ENCODE measurements at regions not wholly inside any gene's neighbourhood (a gene's known extent, or its start where the extent isn't known, plus 50 kb on each side); places are given as distances from the start of the nearest gene placed in this dataset.

DNA sequence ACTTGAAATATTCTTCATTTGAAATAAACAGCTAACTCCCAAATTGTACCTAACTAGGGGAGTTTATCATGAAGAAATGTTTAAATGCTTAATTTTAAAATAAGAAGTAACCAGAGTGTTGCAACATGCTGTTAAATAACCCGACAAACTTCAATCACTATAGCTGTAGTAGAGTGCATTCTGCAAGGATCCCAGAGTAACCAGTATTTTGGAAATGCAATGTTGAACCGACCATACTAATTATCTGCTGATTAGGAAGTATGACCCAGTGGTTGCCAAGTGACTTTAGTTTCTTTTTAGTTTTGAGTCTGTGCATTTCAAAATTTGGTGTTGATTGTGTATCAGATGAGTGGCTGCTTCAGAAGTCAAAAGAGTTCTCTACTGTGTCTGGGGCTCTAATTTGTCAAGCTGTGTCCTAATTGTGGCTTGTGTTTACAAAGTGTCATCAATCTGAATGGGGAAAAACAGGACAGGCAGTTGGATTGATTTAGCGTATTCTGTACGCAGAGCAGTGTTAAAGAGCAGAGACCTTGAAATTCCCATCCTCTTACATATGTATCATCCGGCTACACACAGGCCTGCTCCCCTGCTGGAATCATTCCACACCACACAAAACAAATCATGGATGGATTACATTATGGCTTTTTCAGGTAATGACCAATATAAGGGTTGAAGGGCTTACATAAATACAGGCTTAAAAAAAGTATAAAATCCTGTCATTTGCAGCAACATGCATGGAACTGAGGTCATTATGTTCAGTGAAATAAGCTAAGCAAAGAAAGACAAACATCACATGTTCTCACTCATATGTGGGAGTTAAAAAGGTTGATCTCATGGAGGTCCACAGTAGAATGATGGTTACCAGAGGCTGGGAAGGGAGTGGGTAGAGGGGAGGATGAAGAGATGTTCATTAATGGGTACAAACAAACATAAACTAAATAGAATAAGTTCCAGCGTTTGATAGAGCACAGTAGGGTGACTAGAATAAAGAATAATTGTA lies 351.5 kb downstream of the KLF12 start:
- no peak for DNase-seq

DNA sequence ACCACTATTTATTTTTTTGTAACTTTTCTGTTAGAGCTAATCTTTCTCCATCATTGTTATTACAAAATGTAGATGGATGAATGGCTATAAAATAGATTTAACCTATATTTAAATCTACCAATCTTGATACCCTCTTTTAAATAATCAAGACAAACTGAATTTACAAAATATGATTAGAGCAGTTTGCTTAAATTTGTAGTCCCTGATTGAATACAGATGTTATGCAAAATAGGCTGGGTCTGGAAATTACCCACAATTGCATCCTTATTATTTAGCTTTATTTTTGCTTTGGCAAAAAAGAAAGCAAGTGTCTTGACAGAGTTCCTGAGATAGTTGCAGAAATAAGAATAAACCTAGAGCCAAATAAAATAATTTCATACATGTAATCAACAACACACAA lies 352.8 kb downstream of the KLF12 start:
- DNase-seq, result no peak

DNA sequence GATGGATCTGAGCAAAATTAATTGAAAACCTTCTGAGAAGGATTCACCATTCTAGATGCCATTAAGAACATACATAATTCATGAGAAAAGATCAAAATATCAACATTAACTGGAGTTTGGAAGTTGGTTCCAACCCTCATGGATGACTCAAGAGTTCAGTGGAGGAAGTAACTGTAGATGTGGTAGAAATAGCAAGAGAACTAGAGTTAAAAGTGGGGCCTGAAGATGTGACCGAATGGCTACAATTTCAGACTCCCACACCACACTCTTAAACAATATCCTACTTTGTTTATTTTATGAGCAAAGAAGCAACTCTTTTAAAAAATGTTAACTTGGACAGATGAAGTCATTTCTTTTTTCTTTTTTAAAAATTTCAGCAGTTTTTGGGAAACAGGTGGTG lies 354.3 kb downstream of the KLF12 start:
- no peak for DNase-seq

DNA sequence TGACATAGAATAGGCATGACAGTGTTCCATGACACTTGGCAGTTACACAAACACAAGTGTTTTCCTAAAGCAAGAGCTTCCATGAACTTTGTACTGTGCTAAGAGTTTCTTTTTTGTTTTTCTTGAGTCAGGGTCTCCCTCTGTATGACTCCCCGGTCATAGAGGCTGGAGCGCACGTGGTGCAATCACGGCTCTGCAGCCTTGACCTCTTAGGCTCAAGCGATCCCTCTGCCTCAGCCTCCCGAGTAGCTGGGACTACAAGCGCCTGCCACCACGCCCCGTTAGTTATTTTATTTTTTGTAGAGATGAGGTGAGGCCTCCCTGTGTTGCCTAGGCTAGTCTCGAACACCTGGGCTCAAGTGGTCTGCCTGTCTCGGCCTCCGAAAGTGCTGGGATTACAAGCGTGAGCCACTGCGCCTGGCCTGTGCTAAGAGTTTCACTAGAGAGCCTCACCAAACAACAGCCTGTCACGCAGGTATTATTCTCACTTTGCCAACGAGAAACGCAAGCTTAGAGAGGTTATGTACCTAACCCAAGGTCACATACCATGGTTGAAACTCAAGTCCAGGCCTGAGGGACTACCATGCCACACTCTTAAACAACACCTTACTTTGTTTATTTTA lies 355.9 kb downstream of the KLF12 start:
- no peak for DNase-seq

DNA sequence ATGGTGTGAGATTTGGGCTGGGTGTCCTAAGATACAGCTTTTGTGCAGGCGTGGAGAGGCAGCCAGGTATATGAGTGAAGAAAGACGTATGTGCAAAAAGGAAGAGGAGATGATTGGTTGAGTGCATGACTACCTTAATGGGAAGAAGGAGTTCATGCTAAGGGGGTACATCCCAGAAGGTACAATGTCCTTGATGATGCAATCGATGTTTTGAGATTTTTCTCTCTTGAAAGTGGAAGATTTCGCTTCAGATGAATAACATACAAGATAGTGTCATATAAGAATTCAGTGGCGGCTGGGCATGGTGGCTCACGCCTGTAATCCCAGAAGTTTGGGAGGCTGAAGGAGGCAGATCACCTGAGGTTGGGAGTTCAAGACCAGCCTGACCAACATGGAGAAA lies 357.1 kb downstream of the KLF12 start:
- DNase-seq, result no peak

DNA sequence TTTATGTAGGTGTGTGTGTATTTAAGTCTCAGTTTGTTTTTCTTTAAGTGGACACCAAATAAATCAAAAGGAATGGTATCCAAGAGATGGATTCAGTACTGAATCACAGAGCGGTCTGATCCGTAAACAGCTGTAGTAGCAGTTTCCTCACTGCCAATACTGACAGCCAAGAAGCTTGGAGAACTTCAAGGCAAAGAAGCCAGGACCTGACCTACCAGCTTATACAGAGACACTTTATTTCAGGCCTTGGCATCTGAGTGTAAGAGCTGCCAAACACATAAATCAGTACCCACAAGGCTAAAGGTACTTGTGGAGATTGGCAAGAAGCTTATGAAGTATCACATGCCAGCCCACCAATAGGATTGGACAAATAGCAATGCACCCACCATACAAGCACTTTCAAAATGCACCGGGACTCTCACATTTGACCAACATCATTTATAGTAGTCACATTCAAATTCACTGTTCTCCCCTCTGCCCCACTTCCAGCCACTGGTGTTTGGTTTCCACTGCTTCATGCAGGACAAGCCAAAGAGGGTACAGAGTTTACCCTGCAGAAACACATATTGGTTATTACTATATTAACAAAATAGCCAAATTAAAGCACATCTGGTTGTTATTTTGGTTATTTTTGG lies 357.9 kb downstream of the KLF12 start:
- DNase-seq, result no peak

DNA sequence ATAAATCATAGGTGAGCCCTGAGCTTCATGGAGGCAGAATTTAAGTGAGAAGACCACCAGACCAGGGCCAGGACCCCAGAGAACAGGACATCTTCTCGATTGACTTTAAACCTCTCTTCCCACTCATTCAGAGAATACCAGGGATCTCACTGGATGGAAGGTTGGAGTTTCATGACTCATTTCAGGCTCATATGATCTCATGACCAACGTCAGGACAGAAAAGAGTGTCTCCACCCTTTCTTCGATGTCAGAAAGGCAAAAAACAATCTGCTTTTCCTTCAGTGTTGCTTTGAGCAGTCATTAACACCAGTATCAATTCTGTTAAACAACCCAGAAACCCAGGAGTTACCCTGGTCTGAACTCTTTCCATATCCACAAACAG lies 361.0 kb downstream of the KLF12 start:
- DNase-seq, result no peak

DNA sequence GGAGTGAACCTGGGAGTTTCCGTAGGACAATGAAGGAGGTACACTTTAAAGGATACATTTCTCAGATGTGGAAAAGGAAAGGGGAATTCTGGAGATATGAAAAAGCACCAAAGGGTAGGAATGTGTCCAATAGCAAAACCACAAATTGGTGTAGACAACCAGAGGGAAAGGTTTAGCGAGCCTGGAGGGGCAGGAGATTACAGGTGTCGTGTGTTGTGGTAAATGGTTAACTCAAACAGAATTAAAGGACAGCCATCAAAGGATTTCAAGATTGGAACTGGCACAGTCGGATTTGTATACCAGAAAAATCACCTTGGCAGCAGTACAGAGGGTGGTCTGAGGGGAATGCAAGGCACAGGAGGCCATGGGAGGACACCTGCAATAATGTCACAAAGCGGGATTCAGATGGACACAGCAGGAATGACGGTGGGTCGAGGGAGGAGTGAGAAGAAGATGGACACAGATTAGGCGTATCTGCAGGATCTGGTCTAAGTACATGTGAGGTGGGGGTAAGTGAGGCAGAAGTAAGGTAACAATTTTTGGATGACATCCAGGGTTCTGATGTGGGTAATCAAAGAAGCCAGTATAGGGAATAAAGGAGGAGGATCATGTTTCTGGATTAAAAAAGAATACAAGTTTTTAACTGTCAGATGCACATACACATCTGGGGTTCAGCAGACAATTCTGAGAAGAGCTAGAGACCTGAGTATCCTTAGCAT lies 361.6 kb downstream of the KLF12 start:
- no peak for DNase-seq

DNA sequence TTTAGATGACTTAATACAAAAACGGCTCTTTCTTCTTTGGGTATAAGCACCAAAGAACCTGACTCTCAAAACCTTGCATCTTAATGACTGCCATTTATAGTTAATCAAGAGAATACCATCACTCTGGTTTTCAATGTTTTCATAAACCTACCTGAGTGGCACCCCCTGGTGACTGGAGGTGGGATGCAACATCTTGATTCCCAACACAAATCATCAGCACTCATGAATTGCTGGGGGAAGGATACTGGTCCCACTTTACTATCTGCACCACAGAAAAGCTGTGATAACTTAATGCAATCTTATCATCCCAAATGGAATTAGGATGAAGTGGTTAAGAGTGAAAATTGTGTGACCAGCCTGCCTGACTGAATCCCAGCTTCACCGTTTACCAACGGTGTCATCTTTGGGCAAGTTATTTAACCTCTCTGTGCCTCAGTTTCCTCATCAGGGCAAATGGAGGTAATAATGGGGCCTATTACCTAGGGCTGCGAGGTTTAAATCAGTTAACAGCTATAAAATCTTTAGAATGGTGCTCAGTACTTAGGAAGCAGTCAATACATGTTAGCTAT lies 366.4 kb downstream of the KLF12 start:
- no peak for DNase-seq

DNA sequence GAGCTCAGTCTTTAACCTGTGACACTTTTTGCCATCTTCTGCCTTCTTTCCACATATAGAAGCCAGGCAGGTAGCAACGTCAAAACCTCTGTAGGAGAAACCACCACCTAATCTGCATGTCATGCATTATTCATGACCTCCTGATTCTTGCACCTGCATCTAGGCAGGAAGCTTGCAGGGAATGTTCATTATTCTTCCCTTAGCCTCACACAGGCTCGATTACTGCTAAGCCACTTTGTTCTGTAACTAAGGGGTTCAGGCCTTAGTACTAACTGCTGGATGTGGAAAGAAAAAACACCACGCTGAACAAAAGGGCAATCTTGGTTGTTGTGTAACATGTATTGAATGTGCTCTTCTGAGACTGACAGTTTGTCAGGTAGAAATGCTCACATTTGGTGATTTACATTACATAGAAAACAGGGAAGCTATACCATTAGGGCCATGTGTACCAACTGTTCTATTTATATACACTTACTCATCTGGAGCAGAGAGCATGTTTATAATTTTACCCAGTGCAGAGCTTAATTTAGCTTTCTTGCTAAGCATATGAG lies 366.9 kb downstream of the KLF12 start:
- DNase-seq, result peak; percentile 11 to 37

DNA sequence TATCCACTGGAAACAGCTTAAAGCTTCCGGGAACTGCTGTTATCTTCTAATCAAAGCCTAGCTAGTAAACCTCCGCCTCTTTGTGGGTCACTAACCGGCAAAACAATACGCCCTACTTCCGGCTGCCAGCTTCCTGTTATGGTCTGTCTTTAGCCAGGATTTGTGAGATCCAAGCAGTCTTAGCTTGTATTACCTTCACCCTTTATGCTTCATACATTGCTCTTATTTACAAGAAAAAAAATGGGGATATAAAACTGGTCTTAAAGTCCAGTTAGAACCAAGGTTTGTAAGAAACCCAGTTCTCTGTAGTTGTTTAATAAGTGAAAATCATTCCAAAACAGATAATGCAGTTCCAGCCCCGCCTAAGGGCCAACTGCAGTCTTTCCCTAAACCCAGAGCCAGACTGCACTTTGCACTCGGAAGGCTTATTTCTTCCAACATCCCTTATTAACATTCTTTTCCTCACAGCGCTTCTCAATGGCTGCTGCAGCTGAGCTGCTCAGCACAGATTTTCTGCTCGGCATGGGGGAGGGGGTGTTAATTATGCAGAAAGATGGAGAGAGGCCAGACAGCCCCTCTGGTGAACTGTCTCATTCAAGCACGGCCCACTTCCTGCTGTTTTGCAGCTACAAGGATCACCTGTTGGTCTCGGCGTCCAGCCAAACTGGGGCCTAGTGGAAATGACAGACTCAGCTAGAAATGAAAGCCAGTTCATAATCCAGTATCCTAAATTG lies 368.4 kb downstream of the KLF12 start:
- DNase-seq, result peak; percentile 24 to 27

DNA sequence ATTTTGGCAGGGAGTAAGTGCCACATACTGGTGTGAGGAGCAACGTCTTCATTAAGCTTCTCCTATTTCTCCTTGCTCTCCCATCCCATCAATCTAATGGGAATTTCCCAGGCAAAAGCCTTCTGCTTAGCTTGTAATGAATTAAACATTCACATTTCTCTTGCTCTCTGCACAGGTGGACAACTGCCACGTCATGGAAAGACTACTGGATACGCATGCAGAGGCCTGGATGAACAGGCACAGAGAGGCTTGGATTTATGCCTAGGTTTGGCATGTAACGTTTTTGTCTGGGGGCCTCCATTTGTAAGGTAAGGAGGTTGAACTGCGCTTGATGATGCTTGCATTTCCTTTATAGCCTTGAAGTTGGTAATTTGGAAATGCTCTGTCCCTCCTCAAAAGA lies 374.8 kb downstream of the KLF12 start:
- DNase-seq, result no peak

DNA sequence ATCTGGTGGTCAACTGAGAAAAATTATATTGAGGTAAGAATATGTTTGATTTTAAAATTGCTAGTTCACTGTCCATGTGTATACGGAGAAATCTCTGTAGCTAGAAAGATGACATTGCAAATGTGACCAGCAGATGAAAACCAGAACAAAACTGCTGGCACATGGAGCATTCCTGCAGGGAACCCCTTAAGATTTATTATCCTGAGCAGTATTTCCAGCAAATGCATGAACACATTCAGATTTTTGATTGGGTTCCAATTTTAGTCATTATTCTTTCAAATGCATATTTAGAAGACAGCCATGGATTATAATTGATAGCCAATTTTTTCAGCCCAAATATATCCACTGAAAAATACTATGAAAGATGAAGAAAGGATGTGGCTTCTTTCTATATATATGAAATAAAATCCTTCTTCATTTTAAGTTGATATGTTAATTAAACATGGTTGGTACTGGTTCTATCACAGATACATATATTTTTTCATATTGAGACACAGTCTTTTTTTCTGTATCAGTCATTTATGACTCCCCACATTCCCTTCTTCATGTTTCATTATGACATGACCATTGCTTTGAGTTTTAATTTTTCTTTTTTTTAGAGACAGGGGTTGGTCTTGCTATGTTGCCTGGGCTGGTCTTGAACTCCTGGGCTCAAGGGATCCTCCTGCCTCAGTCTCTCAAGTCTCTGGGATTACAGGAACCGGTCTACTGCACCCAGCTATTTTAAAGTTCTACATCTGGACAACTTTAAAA lies 376.5 kb downstream of the KLF12 start:
- no peak for DNase-seq

DNA sequence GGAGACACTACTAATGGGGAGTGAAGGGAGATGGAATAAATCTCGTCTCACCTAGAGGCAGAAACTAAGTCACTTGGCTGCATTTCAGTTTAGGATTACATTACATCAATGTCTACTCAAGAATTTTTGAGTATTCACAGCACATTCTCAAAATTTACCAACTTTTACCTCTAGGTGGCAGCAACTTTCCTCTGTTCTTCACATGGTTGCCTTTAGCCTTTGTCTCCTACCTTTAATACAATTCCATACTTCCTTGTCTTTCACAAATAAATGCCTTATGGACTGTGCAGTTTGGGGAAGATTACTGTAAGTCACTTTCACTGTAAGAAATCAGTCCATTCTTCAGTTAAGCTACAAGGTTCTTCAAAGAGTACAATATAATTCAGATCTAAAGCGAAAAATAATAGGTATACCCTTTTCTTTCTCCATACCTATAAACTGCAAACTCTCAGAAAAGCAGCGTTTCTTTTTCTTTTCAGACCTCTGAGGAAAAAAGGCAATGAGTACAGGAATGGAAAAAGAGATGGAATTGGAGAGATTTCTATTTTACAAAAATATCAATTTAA lies 379.4 kb downstream of the KLF12 start:
- DNase-seq, result peak; percentile 56 to 61

DNA sequence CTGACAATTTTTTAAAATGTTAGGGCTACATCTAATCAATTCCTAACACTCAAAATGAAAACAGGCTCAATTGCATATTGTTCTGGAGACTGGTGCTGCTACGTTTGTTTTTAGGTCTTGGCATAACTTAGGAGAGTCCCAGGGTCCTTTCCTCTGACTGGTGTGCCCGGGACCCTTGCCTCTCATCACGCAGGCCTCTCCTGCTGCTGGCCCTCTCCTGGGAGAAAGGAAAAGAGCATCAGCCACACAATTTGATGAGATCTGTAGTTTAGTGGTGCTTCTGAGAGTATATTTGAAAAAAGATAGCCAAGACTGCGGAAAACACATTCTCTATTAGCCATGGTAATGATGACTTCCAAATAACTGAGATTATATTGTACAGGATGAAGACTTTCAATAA lies 380.0 kb downstream of the KLF12 start:
- DNase-seq, result no peak

DNA sequence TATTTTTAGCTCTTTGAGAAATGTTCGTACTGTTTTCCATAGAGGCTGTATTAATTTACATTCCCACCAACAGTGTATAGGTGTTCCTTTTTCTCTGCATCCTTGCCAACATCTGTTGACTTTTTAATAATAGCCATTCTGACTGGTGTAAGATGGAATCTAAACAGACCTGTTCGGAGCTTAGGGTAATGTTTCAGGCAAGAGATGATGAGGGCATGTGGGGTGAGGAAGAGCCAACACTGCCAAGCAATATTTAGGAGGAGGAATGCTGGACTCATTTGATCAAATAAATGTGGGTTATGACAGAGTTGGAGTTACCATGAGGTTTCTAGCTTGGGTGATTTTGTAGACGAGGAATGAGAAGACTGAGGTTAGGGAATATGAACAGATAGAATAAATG lies 382.9 kb downstream of the KLF12 start:
- DNase-seq, result no peak

DNA sequence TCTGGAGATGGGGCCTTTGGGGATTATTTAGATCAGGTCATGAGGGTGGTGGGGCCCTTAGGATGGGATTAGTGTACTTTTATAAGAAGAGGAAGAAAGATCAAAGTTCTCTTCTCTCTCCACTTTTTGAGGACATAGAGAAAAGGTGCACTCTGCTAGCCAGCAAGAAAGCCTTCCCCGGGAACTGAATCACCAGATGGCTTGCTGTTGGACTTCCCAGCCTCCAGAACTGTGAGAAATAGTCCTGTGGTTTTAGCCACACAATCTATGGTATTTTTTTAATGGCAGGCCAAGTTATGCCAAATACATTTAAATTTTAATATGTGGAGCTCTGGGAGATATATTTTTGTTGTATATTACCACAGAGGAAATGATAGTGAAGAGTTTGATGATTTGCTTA lies 385.8 kb downstream of the KLF12 start:
- DNase-seq, result no peak

DNA sequence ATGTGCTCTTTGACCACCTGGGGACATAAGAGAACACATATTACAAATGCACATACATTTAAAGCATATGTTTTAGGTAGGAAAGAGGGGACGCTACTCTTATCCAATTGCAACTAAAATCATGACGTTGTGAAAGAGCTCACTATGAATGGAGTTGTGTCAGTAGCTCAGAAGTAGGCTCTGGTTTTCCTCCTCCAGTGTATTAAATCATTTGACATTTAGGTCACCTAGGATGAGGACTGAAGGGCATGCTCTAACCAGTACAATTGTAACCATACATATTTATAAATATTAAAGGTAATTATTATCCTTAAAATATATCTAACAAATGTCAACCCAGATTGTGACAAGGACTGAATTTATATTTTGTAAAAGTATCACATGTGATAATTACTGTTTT lies 389.0 kb downstream of the KLF12 start:
- DNase-seq, result no peak

DNA sequence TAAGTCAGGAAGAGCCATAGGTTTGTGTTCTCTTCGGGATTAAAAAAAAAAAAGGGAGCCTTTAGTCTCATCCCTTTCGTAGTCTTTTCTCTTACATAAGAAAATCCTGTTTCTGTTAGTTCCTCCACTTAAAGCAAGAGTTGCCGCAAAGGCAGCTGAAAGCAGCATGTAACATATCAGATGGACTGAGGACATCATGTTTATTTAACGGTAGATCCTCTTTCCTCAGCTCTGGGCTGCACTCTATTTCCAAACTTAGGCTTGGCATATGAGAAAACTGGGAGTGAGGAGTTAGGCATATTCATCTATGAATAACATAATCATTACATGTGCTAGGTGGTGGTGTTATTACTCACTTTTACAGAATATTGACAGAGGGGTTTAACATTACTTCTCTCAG lies 391.2 kb downstream of the KLF12 start:
- DNase-seq, result no peak

DNA sequence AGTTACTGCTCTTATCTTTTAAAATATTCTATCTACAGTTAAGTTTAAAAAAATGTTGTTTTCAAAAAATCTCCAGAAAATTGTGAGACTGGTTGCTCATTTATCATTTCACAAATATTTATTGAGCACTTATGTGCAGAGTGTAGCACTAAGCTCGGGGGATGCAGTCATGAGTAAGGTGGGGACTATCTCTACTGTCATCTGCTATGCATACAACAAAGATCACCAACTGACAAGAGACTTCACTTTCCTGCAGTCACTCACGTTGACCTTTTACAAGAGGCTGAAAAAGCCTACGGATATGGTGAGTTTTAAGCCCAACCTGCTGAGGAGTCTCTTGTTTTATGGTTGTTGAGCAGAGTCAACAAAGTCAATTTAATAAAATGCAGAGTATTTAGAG lies 392.5 kb downstream of the KLF12 start:
- no peak for DNase-seq

DNA sequence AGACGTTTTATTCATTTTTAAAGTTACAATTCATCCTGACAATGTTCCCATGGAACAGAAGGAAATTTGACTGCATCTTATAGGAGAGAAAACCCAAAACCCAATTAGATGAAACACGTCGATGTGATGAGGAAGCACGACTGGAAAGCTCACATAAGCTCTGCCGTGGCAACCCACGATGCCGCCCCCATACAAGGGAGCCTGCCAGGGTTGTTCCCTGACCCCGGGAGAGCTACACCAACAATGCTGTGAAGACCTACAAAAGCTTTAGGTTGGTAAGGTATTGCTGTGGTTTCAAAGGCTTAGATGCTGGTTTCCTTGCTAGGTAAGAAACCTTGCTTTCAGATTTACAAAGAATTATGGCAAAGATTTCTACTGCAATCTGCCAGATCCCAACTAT lies 393.1 kb downstream of the KLF12 start:
- no peak for DNase-seq

All from inflammatory macrophage (primary cell).